Globus pallidus (tissue), 1 donor: ENCODE measurements at regions not wholly inside any gene's neighbourhood (a gene's known extent, or its start where the extent isn't known, plus 50 kb on each side); places are given as distances from the start of the nearest gene placed in this dataset.
"Not testable (repeated sequence)": the region's sequence is repeated elsewhere in the genome, so short reads cannot be mapped to it uniquely, and the experiment has no call there.

Source experiments
- DNase-seq: peaks from one replicate; pipeline ENCODE4 v3.0.0-alpha.2; 2015; ENCODE audit warnings: low spot score

DNA sequence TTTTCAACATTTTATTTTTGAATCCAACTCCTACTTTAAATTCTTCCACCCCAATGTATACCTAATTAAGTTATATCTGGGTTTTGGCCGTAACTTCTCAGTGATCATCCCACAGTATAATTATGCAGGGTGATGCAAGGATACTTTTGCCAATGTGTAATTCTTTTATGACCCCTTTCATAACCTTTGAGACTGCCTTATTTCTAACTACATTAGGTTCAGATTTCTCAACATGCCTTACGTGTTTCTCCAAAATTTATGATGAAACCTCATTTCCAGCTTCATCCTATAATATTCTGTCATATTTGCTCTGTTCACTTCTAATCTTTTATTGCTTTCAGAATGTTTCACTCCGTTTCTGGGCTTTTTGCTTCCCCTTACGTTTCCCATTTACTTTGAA is 1229.6 kb upstream of the ALCAM start:
- DNase-seq, result no peak

DNA sequence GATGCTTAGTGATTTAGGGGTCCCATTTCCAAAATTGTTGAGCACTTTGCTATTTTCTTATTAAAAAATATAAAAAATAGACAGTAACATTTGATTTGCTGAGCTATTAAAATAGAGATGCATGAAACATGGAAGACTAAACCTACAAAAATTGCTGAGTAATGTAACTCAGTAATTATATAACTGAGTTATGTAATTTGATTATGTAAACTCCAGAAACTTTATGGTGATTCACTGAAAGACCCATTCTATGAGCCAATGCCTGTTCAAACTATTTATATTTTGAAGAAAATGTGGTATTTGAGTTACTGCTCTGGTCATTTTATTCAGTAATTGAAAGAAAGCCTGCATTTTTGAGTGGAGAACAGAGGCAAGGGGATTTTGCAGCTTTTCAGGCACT is 1221.5 kb upstream of the ALCAM start:
- DNase-seq, result no peak

- DNase-seq, result no peak
Observed at GRCh38 chr3:104149154-104149553, 1217.6 kb upstream of the ALCAM start.

DNA sequence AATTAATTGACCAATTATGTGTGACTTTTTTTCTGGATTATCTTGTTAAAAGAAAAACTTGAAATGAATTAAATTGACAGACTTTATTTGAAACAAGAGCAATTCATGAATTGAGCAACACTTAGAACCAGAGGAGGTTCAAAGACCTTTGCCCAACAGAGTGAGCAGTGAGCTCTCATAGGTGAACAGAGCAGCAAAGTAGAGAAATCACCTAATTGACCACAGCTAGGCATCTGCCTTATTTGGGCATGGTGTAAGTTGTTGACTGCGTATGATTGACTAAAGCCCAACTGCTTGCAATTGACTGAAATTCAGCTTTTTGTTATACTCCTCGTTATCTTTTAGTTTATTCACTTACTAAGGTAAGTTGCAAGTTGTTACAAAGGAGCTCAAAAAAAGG is 1216.0 kb upstream of the ALCAM start:
- no peak for DNase-seq

- no peak for DNase-seq
Observed at GRCh38 chr3:104154896-104155295, 1211.8 kb upstream of the ALCAM start.

DNA sequence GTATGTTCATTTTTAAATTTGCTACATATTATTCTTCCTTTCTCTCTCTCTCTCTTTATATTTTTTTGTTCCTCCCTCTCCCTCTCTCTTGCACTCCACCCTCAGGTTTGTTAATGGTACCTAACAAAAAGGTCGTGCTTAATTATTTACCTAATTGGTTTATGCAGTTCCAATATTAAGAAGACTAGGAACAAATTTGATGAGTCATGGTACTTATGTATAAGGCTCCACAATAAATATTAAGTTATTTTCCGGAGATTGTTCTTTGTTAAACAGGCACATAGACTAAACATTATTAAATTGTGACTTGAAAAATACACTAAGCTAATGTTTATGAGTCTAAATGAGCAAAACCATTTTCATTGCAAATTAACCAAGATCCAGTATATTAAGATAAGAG is 1200.8 kb upstream of the ALCAM start:
- DNase-seq, result no peak

DNA sequence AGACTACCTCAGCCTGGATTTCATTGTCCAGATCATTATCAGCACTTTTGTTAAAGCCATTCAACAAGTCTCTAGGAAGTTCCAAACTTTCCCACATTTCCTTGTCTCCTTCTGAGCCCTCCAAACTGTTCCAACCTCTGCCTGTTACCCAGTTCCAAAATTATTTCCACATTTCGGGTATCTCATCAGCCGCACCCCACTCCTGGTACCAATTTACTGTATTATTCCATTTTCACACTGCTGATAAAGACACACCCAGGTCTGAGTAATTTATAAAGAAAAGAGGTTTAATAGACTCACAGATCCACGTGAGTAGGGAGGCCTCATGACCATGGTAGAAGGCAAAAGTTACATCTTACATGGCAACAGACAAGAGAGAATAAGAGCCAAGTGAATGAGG is 1198.3 kb upstream of the ALCAM start:
- no peak for DNase-seq

DNA sequence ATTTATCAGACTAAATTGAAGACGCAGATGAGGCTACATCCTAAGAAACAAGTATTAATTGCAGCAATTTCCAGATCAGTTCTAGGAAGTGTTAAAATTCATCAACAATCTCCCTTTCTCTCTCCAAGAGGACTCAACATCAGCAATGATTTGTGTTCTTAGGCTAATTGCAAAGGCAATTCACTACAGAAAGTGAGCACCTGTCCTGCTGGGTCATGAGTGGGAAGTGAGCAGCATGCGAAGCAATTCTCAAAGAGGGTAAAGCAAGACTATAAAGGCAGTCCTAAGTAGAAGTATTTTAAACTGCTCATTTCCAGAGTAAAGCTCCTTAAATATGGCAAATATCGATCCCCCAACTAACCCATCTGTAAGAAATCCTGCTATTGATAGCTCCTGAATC is 1191.0 kb upstream of the ALCAM start:
- DNase-seq, result no peak

- DNase-seq, result no peak
Observed at GRCh38 chr3:104176706-104177105, 1190.0 kb upstream of the ALCAM start.

DNA sequence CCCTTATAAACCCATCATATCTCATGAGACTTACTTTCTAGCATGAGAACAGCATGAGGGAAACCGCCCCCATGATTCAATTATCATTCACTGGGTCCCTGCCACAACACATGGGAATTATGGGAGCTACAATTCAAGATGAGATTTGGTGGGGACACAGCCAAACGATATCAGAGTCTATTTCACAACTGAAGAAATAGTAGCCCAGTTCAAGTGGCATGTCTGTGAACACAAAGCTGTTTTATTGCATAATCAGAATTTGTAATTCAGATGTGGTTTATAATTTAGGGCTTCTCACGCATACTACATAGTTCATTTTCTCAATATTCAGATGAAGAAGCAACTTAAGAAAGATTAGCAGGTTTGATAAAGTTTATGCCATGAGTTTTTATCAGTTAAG is 1188.0 kb upstream of the ALCAM start:
- no peak for DNase-seq

GRCh38 chr3:104180906-104181305 is 1185.8 kb upstream of the ALCAM start:
- no peak for DNase-seq

DNA sequence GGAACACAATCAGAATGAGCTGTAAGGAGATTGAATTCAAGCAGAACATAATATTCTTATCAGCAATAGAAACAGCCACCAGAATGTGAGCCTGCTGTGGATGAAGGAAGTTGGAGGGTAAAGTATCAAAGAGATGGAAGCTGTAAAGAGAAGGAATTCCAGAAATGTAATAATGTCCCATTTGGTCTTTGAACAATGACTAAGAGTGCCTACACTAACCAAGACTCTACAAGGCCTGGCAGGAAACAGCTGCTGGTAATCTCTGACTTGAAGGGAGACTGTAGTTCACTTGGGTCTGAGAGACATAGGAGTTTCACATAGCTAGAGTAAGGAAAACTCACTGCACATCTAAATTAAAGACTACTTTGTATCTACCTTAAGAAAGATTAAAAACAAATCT is 1176.0 kb upstream of the ALCAM start:
- DNase-seq, result no peak

DNA sequence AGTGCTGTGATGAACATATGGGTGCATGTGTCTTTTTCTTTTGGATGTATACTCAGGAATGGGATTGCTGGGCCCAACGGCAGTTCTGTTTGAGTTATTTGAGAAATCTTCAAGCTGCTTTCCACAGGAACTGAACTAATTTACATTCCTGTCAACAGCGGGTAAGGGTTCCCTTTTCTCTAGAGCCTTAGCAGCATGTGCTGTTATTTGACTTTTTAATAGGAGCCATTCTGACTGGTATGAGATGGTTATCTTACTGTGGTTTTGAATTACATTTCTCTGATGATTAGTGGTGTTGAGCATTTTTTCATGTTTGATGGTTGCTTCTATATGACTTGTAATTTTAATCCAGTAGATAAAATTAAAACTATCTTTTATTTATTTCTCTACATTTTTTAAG is 1168.6 kb upstream of the ALCAM start:
- no peak for DNase-seq

DNA sequence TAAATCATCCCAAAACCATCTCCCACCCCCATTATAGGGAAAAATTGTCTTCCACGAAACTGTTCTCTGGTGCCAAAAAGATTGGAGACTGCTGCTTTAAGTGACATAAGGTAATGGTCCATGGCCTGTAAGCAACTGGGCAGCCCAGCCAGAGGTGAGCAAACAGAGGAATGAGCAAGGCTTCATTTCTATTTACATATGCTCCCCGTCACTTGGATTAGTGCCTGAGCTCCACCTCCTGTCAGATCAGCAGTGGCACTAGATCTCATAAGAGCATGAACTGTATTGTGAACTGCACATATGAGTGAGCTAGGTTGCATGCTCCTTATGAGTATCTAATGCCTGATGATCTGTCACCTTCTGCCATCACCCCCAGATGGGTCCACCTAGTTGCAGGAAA is 1159.8 kb upstream of the ALCAM start:
- DNase-seq, result no peak

DNA sequence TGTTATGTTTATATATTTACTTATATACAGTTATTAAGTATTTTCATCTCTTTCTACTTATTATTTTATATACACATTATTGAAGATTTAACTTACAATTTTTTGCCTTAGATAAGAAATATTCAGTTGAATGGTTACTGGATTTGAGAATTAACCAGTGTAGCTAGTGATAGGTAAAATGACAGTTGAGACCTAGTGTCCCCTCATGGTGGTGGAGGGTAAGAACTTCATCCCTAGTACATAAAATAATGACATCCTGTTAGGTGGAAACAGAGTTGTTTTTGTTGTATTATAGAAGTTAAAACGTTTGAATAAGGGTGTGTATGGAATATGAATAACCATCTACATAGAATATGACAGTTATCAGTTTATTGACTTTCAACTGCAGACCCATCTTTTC is 1152.4 kb upstream of the ALCAM start:
- no peak for DNase-seq

DNA sequence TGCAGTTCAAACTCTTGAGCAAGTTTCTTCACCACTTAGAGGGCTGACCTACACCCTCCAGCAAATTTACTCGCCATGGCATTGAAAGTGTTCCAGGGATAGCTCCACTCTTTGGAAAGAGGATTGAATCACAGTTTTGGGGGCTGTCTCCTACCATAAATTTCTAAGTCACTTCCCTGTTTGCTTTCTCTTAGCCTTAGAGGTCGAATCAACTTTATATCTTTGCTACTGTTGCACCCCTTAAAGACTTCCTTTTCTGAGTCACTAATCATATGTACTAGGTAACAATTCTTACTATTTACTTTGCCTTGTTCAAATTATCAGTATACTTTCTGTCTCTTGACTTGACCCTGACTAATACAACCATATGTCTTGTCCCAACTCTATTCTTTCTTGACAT is 1151.8 kb upstream of the ALCAM start:
- DNase-seq, result no peak

GRCh38 chr3:104219046-104219445 is 1147.7 kb upstream of the ALCAM start:
- not testable (repeated sequence) for DNase-seq

GRCh38 chr3:104234442-104235194 is 1132.1 kb upstream of the ALCAM start:
- DNase-seq, result no peak

DNA sequence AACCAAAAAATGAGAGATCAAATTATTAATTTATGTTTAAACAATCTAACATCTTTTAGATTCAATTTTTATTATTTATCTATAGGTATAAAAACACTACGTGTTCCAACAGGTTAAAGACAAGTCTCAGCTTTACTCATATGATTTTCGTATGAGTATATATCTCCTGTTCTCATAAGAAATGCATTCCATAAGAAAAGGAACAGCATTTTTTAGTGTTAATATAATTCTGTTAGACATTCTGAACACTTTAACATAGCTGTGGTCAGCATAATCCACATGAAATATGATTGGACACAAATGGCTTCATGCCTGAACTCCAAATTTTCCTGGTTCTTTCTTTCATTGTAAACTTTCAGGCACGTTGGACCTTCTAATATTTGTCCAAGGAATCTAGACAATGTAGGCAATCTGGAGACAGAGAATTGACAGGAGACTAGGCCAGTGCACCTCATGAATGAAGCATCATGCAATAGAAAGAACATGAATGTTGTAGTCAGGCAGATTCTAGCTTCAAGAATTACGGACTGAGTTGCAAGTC is 1122.0 kb upstream of the ALCAM start:
- no peak for DNase-seq

- DNase-seq, result no peak
Observed at GRCh38 chr3:104245261-104245660, 1121.4 kb upstream of the ALCAM start.

DNA sequence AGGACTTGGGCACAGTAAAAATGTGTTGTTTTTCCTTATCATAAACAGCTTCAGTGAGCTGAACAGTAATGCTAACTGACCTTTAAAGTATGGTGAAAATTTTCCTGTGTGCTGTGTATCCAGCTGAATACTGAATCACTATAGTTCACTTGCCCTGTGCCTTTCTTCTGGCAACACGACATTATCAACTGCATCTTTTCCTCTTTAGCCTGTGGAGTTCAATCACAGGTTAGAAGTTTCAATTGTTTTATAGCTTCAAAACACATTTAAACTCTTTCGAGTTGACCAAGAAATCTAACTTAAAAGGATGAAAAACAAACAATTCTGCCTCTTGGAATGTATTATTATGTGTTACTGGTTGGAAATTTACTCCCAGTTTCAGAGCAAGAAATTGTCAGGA is 1120.7 kb upstream of the ALCAM start:
- DNase-seq, result no peak

DNA sequence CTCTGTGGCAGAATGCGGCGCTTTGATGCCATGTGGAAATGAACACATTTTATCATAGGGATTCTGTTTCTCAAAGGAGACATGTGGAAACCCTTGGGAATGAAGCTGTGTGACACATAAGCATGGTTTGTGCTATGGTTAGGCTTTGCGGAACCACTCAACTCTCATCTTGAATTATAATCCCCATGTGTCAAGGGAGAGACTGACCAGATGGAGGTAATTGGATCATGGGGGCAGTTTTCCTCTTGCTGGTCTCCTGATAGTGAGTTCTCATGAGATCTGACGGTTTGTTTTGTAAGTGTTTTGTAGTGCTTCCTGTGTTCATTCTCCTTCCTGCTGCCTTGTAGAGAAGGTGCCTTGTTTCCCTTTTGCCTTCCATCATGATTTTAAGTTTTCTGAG is 1109.2 kb upstream of the ALCAM start:
- no peak for DNase-seq

- DNase-seq, result no peak
Observed at GRCh38 chr3:104263477-104263876, 1103.2 kb upstream of the ALCAM start.

- not testable (repeated sequence) for DNase-seq
Observed at GRCh38 chr3:104266219-104266618, 1100.5 kb upstream of the ALCAM start.
